Activated naive CD4-positive, alpha-beta T cell treated with anti-CD3 and anti-CD28 coated beads, Interleukin-2, amount 50 U/mL, for 72 hours (primary cell): ENCODE measurements at regions not wholly inside any gene's neighbourhood (a gene's known extent, or its start where the extent isn't known, plus 50 kb on each side); places are given as distances from the start of the nearest gene placed in this dataset.

Source experiments
- ATAC-seq, 2 donors: fragments of 150-1000 bp; cut with Tn5 transposase; 2 replicates each; pipeline ENCODE4 v1.10.0; 2021; ENCODE audit warnings: mild to moderate bottlenecking in 2 of 2, moderate library complexity in 2 of 2
- DNase-seq, 2 donors: peaks; one replicate each; pipeline ENCODE4 v3.0.0; 2021 to 2022; ENCODE audit warnings: low spot score in 2 of 2
- H3K27ac Mint-ChIP-seq, 2 donors: one replicate each; pipeline ENCODE4 v1.8.0; 2022; ENCODE audit warnings: mild to moderate bottlenecking in 2 of 2, mixed read lengths in 2 of 2
- H3K36me3 Mint-ChIP-seq, 2 donors: one replicate each; pipeline ENCODE4 v1.8.0; 2022; ENCODE audit warnings: mixed read lengths in 2 of 2
- H3K9me3 Mint-ChIP-seq, 2 donors: one replicate each; pipeline ENCODE4 v1.8.0; 2022; ENCODE audit warnings: mixed read lengths in 2 of 2

DNA sequence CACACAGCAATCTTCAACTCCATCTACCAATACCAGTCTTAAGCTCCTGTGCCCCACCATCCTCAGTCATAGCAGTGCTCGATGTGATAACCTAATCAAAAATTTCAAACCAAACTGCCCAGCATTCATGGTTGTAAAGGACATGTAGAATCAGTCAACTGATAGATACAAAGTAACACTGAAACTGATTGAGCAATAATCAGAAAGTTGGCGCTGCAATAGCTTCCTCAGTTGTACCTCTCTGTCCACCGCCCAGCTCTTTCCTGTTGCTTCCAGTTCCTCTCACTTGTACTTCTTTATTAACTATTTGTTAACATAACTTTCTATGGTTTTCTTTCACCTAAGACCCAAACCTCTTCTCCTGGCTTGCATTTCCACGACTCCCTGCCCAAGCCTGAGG is 745.7 kb downstream of the PDCD6IP start:
- DNase-seq, result no peak
- ATAC-seq, result no peak
- Mint-ChIP-seq H3K9me3 (peaks cover 0 to 4% of the 10 kb centered on the region in 2 donors), H3K27ac (no peak overlapping the region), H3K36me3 (no peaks in the 10 kb centered on the region)

DNA sequence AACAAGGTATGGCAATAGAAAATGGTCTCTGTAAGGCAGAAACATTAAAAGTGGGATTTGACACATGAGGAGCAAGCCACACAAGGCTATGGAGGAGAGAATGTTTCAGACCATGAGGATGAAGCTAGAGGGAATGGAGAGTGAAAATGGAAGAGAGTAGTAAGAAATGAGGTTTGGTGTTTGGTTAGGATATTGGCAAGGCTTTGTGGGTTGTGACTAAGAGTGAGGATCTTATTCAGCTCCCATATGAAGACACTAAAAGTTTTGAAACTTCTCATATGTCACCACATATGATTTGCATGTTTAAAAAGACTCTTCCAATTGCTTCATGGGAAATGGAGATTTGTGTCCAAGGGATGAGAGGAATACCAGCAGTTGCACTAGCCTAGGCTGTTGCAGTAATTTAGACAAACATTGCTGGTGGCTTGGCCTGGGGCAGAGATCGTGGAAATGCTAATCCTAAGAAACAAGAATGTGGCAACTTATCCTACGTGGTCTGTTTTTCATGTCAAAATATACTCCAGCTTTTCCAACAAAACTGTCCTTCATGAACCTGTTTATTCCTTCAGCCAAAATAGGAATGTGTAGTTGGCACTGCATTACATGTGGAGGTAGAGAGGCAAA is 749.0 kb downstream of the PDCD6IP start:
- H3K27ac Mint-ChIP-seq, result no peak overlapping the region
- DNase-seq (no peak), ATAC-seq (peak; percentile 33 to 51)
- peaks cover 0 to 4% of the 10 kb centered on the region in 2 donors for H3K9me3 Mint-ChIP-seq
- no peaks in the 10 kb centered on the region for H3K36me3 Mint-ChIP-seq

DNA sequence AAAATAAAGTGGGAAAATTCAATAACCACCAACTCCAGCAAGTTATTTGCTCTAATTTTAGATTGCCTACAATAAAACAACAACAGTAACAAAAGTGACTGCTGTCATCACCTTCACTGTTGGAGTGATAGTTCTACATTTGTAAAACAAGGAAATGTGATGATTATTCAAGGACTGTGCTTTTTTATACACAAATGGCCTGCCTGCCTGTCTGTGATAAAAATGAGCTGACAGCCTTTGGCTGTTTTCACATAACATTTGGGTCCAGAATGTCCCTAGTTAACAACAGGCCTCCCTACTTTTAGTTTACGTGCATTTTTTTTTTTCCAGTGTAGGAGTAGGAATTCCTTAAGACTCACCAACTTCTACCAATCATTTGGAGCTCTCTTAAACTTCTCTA is 768.8 kb downstream of the PDCD6IP start:
- ATAC-seq (no peak), DNase-seq (no peak)
- H3K36me3 Mint-ChIP-seq, result no peaks in the 10 kb centered on the region
- peaks cover 4 to 13% of the 10 kb centered on the region in 2 donors for H3K9me3 Mint-ChIP-seq
- H3K27ac Mint-ChIP-seq, result no peak overlapping the region

DNA sequence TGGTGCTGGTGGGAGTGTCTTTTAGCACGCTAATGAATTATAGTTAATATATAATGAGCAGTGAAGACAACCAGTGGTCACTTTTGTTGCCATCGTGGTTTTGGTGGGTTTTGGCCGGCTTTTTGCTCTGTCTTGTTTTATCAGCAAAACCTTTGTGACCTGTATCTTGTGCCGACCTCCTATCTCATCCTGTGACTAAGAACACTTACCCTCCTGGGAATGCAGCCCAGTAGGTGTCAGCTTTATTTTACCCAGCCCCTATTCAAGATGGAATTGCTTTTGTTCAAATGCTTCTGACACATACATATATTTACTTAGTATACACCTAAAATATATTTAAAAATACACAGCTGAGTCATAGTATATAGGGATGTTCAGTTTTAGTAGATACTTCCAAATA is 770.3 kb downstream of the PDCD6IP start:
- peaks cover 0 to 15% of the 10 kb centered on the region in 2 donors for H3K9me3 Mint-ChIP-seq
- no peak for ATAC-seq
- no peak for DNase-seq
- no peaks in the 10 kb centered on the region for H3K36me3 Mint-ChIP-seq
- H3K27ac Mint-ChIP-seq, result no peak overlapping the region

DNA sequence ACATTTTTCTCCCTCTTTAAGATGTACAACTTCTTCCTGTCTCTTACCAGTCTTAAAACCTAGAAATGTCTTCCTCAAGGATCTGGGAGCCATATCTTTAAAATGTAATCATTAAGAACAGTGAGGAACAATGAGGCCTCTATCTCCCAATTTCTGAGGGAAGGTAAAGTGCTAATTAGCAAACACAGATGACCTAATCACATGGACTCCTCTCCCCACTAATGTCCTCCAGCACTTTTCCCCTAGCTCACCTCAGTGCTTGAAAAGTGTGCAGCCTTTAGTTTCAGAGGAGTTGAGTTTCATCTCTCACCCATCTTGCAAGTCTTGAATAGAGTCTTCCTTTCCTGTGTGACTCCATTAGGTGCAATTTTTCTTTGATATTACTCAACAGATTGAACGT is 771.0 kb downstream of the PDCD6IP start:
- Mint-ChIP-seq H3K27ac (no peak overlapping the region), H3K9me3 (peaks cover 0 to 18% of the 10 kb centered on the region in 2 donors), H3K36me3 (no peaks in the 10 kb centered on the region)
- DNase-seq (no peak), ATAC-seq (no peak)

DNA sequence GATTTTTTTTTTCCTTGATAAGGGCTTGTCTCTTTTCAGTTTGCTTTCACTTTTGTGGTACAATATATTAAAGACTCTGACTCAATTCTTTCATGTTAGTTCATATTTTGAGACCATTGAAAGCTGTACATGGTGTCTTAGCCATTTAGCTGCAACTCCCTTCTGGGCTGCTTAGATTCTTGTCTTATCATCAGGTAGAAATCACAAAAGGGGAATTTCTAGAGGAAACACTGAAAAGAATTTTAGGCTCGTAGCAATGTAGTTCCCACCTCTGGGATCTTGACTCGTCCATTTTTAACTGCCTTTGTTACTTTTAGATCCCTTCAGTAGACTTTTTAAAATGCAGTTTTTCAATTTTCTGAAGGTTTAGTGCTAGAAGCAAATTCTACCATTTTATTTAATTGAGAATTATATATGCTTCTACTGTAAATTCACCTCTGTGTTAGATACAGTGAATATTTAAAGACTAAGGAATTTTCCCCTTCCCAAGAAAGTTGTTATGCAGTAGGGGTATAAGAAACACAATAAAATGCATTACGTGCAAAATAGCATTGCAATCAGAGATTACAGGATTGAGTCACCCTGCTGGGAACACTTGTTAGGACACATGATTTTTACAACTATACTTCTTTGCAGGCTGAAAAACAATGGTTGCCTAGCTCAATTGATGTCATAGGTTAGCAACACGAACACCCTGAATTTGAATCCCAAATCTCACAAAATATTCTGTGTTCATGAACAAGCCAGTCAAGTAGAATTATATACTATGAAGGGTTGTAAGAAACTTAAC is 772.7 kb downstream of the PDCD6IP start:
- H3K9me3 Mint-ChIP-seq, result peaks cover 0 to 8% of the 10 kb centered on the region in 2 donors

DNA sequence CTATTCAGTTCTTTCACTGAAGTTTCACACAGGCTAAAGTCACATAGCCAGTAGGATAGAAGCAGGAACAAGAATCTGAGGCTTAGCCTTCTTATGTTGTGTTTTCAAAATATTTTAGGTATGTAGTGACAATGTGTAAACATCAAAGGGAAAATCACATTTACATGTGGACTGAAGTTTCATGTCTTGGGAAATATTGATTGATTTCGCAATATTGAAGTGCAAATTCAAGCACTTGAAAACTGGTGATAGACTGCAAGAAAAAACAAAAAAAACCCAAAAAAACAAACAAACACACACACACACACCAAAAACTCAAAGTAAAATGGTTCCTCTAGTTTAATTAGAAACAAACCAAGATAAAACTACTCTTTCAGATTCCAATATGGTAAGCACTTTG is 773.3 kb downstream of the PDCD6IP start:
- ATAC-seq, result no peak
- Mint-ChIP-seq H3K9me3 (peaks cover 0 to 5% of the 10 kb centered on the region in 2 donors), H3K36me3 (no peaks in the 10 kb centered on the region), H3K27ac (no peak overlapping the region)
- no peak for DNase-seq

More for the DNA sequence above, 772.7 kb downstream of the PDCD6IP start:
- ATAC-seq (no peak), DNase-seq (no peak)
- Mint-ChIP-seq H3K36me3 (no peaks in the 10 kb centered on the region), H3K27ac (no peak overlapping the region)

DNA sequence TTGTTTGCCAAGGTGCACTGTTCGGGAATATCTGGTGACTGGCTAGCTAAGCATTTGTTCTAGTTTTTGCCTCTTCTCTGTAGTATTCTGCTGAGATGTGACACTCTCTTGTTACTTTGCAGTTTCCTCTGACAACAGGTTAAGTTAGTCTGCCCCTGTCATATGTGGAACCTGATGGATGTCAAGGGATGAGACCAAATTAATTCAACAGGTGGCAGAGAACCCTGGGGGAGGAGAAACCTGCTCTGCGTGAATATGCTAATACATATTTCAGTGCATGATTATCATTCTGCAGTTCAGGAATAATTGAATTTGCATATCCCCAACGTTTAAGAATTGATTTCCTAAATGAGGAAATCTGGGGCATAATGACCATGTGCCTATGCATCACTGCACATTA is 777.3 kb downstream of the PDCD6IP start:
- Mint-ChIP-seq H3K36me3 (no peaks in the 10 kb centered on the region), H3K27ac (no peak overlapping the region), H3K9me3 (peaks cover 0 to 5% of the 10 kb centered on the region in 2 donors)
- ATAC-seq (no peak), DNase-seq (no peak)

DNA sequence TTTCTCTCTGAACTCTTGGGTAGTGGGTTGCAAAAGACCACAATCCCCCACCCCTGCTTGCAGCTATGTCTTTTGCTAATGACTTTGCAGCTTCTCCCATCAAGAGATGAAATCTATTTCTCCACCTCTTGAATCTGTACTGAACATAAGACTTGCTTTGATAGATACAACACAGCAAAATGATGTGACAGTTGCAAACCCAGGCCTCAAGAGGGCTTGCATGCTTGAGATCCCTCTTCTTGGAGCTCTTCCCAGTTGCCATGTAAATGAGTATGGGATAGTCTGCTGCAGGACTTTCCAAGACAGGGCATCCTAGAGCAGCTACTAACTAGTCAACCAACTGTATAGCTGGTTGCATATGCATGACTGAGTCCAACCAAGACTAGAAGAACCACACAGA is 783.6 kb downstream of the PDCD6IP start:
- no peaks in the 10 kb centered on the region for H3K36me3 Mint-ChIP-seq
- DNase-seq (no peak), ATAC-seq (no peak)
- H3K9me3 Mint-ChIP-seq, result peaks cover 0 to 1% of the 10 kb centered on the region in 2 donors
- no peak overlapping the region for H3K27ac Mint-ChIP-seq

DNA sequence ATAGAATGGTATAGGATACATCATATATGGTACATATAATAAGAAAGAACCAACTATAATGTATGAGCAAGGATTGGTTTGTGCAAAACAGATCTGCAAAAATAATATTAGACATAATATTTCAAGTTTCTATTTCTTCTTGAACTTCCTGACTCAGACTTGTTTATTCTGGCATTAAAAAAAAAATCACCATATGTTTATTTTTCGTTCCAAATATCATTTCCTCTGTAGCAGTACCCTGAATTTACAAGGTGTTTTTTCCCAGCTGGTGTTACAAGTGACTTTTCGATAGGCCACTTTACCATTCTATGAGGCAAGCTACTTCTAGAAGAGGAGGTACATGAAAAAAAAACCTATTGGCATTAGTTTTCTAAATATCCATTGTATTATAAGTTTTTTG is 785.0 kb downstream of the PDCD6IP start:
- no peaks in the 10 kb centered on the region for H3K36me3 Mint-ChIP-seq
- no peak overlapping the region for H3K27ac Mint-ChIP-seq
- DNase-seq (no peak), ATAC-seq (no peak)
- peaks cover 0 to 4% of the 10 kb centered on the region in 2 donors for H3K9me3 Mint-ChIP-seq

DNA sequence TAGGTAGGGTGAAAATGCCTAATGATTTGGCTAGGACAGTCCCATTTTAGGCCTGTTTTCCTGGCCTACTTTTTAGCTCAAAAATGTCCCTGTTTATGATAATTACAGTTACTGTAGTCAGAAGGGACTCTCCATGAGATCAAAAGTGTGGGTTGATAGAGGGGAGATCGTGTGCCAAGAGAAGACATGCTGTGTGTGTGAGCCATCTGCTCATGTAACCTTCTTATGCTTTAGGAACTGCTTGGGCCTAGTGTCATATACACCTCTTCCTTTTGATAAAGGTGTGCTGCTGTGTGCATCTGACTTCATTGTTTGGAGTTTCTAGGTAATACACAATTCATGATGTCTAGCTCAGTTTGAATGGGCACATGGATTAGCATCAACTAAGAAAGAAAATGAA is 786.5 kb downstream of the PDCD6IP start:
- ATAC-seq (no peak), DNase-seq (no peak)
- Mint-ChIP-seq H3K9me3 (peaks cover 0 to 13% of the 10 kb centered on the region in 2 donors), H3K36me3 (no peaks in the 10 kb centered on the region), H3K27ac (no peak overlapping the region)

DNA sequence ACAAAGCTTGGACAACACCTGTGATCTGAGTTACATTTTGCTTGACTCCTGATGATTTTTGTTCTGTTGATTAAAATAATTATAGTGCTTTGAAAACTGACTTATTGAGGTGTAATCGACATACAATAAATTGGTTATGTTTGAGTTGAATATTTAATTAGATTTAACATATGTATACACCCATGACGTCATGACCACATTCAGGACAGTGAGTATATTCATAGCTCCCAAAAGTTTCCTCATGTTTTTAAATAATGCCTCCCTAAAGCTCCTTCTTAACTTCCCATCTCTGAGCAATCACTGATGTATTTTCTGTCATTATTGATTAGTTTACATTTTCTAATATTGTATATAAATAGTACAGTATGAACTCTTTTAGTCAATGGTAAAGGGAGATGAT is 801.2 kb downstream of the PDCD6IP start:
- H3K9me3 Mint-ChIP-seq, result peaks cover 0 to 5% of the 10 kb centered on the region in 2 donors
- no peak for ATAC-seq

DNA sequence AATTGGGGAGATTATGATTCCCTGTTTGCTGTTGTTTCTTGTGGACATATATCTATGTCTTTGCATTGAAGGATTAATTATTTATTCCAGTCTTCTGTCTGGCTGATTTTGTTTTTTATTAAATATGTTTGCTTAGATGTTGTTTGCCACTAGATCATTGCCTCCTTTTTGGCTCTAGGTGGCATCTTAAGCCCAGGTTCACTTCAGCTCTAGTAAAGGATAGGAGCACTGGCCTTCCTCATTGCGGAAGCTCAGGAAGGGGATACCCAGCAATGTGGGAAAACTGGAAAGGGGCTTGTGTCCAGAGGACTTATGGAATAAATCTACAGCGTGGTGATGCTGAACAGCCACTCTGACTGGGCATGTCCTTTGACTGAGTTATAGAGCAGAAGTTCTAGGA is 821.6 kb downstream of the PDCD6IP start:
- ATAC-seq (no peak), DNase-seq (no peak)
- H3K9me3 Mint-ChIP-seq, result peaks cover 18 to 32% of the 10 kb centered on the region in 2 donors
- peaks cover 0 to 11% of the 10 kb centered on the region in 2 donors for H3K36me3 Mint-ChIP-seq
- H3K27ac Mint-ChIP-seq, result no peak overlapping the region

More for the DNA sequence above, 801.2 kb downstream of the PDCD6IP start:
- Mint-ChIP-seq H3K27ac (no peak overlapping the region), H3K36me3 (no peaks in the 10 kb centered on the region)
- DNase-seq, result no peak

DNA sequence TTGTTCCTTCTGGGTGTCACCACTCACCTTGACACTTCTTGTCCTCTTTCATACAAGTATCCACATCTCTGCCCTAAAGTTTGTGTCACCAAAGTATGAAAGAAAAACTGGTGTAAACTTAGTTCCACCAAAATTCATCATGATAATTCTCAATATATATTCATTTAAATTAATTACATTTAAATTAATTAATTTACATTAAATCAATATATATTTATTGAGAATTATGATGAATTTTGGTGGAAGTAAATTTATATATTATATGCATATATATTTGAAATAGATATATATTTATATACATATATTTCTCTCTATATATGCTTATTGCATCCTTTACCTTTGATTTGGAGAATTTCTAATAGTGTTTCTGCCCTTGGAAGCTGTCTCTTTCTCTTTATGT is 828.3 kb downstream of the PDCD6IP start:
- ATAC-seq (no peak), DNase-seq (no peak)
- Mint-ChIP-seq H3K9me3 (peaks cover 5 to 9% of the 10 kb centered on the region in 2 donors), H3K27ac (no peak overlapping the region), H3K36me3 (no peaks in the 10 kb centered on the region)

DNA sequence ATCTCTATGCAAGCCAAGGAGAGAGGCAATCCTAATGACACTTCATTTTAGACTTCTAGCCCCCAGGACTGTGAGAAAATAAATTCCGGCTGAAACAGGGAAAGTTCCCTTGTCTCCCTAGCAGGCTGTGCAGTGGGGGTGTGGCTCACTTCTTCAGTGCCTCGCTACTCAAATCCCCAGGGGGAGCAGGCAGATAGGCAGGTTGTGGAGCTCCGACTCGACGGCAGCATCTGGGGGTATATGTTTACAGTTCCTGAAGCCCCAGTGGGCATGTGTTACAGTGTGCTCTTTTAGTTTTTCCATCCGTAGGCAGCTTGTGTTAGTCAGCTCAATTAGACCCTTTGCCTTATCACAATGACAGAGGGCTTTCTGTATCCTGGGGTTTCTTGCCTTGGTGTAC is 836.5 kb downstream of the PDCD6IP start:
- no peaks in the 10 kb centered on the region for H3K36me3 Mint-ChIP-seq
- H3K27ac Mint-ChIP-seq, result no peak overlapping the region
- H3K9me3 Mint-ChIP-seq, result peaks cover 0 to 4% of the 10 kb centered on the region in 2 donors
- DNase-seq, result no peak
- no peak for ATAC-seq

DNA sequence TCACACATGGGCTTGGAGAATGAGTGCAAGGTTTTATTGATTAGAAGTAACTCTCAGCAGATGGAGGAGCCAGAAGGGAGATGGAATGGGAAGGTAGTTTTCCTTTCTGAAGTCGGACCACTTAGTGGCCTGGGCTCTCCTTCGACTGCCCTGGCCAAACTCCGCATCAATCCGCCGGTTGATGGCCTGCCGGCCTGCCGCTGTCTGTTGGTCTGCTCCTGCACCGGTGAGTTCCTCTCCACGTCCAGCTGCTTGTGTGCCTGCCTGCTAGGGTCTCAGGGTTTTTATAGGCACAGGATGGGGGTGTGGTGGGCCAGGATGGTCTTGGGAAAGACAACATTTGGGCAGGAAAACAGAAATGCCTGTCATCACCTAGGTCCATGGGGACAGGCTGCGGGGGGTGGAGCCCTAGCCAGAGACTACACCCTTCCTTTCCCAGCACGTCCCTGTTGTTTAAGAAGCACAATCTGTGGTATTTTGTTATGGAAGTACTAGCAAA is 837.0 kb downstream of the PDCD6IP start:
- H3K9me3 Mint-ChIP-seq, result peaks cover 0 to 4% of the 10 kb centered on the region in 2 donors
- H3K27ac Mint-ChIP-seq, result no peak overlapping the region
- DNase-seq (no peak), ATAC-seq (no peak)
- no peaks in the 10 kb centered on the region for H3K36me3 Mint-ChIP-seq

DNA sequence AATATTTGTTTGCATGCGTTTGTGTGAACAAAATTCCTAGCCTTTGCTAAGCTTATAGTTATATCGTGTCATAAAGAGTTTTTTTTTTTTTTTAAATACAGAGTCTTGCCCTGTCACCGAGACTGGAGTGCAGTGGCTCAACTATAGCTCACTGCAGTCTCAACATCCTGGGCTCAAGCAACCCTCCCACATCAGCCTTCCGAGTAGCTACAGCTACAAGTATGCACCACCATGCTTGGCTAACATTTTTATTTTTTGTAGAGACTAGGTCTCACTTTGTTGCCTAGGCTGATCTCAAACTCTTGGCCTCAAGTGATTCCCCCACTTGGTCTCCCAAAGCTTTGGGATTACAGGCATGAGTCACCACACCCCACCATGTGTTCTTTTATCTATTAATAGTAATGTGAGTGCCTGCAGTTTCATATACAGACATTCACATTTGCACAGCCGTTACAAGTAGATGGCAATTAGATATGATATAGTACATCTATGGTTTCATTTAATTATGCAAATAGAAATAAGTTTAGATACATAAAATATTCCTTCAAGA is 848.6 kb downstream of the PDCD6IP start:
- H3K27ac Mint-ChIP-seq, result no peak overlapping the region
- H3K9me3 Mint-ChIP-seq, result peaks cover 3% of the 10 kb centered on the region in 2 donors
- DNase-seq, result no peak
- ATAC-seq, result no peak
- H3K36me3 Mint-ChIP-seq, result no peaks in the 10 kb centered on the region
